SIG-M5 treated with dmso at 0.1 percent for 504 hours (cell line): ENCODE measurements at regions not wholly inside any gene's neighbourhood (a gene's known extent, or its start where the extent isn't known, plus 50 kb on each side); places are given as distances from the start of the nearest gene placed in this dataset.

Experiments used
- DNase-seq: peaks from one replicate; lab custom pipeline; 2025; ENCODE audit not compliant: unreplicated experiment; lab: John Stamatoyannopoulos, UW

GRCh38 chr13:97629601-97630272 lies 195.8 kb downstream of the RAP2A start:
- no peak for DNase-seq

- DNase-seq, result no peak
Measured at GRCh38 chr13:97630725-97631124, 196.8 kb downstream of the RAP2A start.

- DNase-seq, result no peak
Measured at GRCh38 chr13:97631158-97631557, 197.2 kb downstream of the RAP2A start.

GRCh38 chr13:97639236-97639635 lies 205.3 kb downstream of the RAP2A start:
- no peak for DNase-seq

GRCh38 chr13:97640268-97640667 lies 206.3 kb downstream of the RAP2A start:
- no peak for DNase-seq

- no peak for DNase-seq
Measured at GRCh38 chr13:97648171-97648880, 214.4 kb downstream of the RAP2A start.

- no peak for DNase-seq
Measured at GRCh38 chr13:97648881-97649224, 214.9 kb downstream of the RAP2A start.

- DNase-seq, result no peak
Measured at GRCh38 chr13:97653443-97654140, 219.6 kb downstream of the RAP2A start.

- no peak for DNase-seq
Measured at GRCh38 chr13:97654236-97654635, 220.3 kb downstream of the RAP2A start.

GRCh38 chr13:97658556-97658955 lies 224.6 kb downstream of the RAP2A start:
- no peak for DNase-seq

GRCh38 chr13:97659602-97660001 lies 225.6 kb downstream of the RAP2A start:
- DNase-seq, result no peak

GRCh38 chr13:97660594-97661260 lies 226.8 kb downstream of the RAP2A start:
- DNase-seq, result no peak

GRCh38 chr13:97686594-97686993 lies 252.6 kb downstream of the RAP2A start:
- no peak for DNase-seq

- no peak for DNase-seq
Measured at GRCh38 chr13:97692628-97693027, 258.7 kb downstream of the RAP2A start.

- DNase-seq, result no peak
Measured at GRCh38 chr13:97695684-97696083, 257.8 kb upstream of the IPO5 start.

- DNase-seq, result no peak
Measured at GRCh38 chr13:97696921-97697320, 256.6 kb upstream of the IPO5 start.

- DNase-seq, result no peak
Measured at GRCh38 chr13:97700306-97700848, 253.1 kb upstream of the IPO5 start.

- no peak for DNase-seq
Measured at GRCh38 chr13:97702614-97703013, 250.9 kb upstream of the IPO5 start.

- DNase-seq, result no peak
Measured at GRCh38 chr13:97710797-97711196, 242.7 kb upstream of the IPO5 start.

- no peak for DNase-seq
Measured at GRCh38 chr13:97712770-97713169, 240.7 kb upstream of the IPO5 start.

GRCh38 chr13:97715763-97716162 lies 237.7 kb upstream of the IPO5 start:
- DNase-seq, result no peak
